Panc1 (cell line): ENCODE measurements at regions not wholly inside any gene's neighbourhood (a gene's known extent, or its start where the extent isn't known, plus 50 kb on each side); places are given as distances from the start of the nearest gene placed in this dataset.

ENCODE experiments used
- ATAC-seq: fragments of 200-7000 bp; cut with Tn5 transposase; 2 replicates; pipeline ENCODE4 v1.9.1; 2020; ENCODE audit warnings: mild to moderate bottlenecking, moderate library complexity
- BruUV-seq: library from RNA; stranded (reverse); fragments of 400-500 nt; replicated peaks from 2 replicates; lab custom pipeline; 2021; lab: Mats Ljungman, UMichigan
- CTCF ChIA-PET: fragments of 300-600 bp; sonication (Branson Sonifier 250); formaldehyde crosslinking; loops from one replicate; lab custom pipeline; 2022; ENCODE audit warnings: antibody characterized with exemption; lab: Charles Lee
- POLR2A ChIA-PET: fragments of 300-600 bp; sonication (Branson Sonifier 250); formaldehyde crosslinking; loops from one replicate; lab custom pipeline; 2022; ENCODE audit warnings: antibody characterized with exemption; lab: Charles Lee
- DNase-seq: peaks from one replicate; pipeline ENCODE4 v3.0.0-alpha.2; 2010; ENCODE audit warnings: low read depth, low spot score
- H3K27ac ChIP-seq: 2 replicates; pipeline ENCODE4 v1.5.1; 2011; ENCODE audit warnings: mild to moderate bottlenecking, low read length, inconsistent platforms
- H3K27me3 ChIP-seq: fragments of 200-500 bp; sonication (Bioruptor generic); 2 replicates; pipeline ENCODE4 v1.6.0; 2014; ENCODE audit warnings: low read length, inconsistent platforms; ENCODE audit not compliant: control insufficient read depth, insufficient read depth
- H3K36me3 ChIP-seq: fragments of 200-500 bp; sonication (Bioruptor generic); 2 replicates; pipeline ENCODE4 v1.5.1; 2014; ENCODE audit warnings: inconsistent platforms, mild to moderate bottlenecking, low read length, moderate library complexity; ENCODE audit not compliant: control insufficient read depth, insufficient read depth
- H3K4me1 ChIP-seq: 2 replicates; pipeline ENCODE4 v1.5.1; 2011; ENCODE audit warnings: inconsistent platforms, mild to moderate bottlenecking, low read length, moderate library complexity; ENCODE audit not compliant: control insufficient read depth, insufficient read depth
- H3K4me3 ChIP-seq, 2 experiments: 2 replicates each; pipeline ENCODE4 v1.5.1; 2011 to 2012; ENCODE audit warnings: low read depth in 2 of 2, low read length in 2 of 2, mild to moderate bottlenecking in 2 of 2, inconsistent platforms in 1 of 2, moderate library complexity in 1 of 2
- H3K9me3 ChIP-seq: fragments of 200-500 bp; sonication (Bioruptor generic); 2 replicates; pipeline ENCODE4 v1.5.1; 2014; ENCODE audit warnings: low read depth, mild to moderate bottlenecking, inconsistent platforms, low read length, moderate library complexity; ENCODE audit not compliant: control insufficient read depth, insufficient read depth
- CTCF ChIP-seq: fragments of 450-650 bp; IDR thresholded peaks from 2 replicates; pipeline ENCODE4 v1.5.1; 2017; ENCODE audit warnings: mild to moderate bottlenecking
- POLR2AphosphoS5 ChIP-seq: IDR thresholded peaks from 2 replicates; pipeline ENCODE4 v1.6.1; 2012; ENCODE audit warnings: mild to moderate bottlenecking, low read depth, low read length, moderate library complexity
- REST ChIP-seq, 2 experiments: IDR thresholded peaks; 2 replicates each; pipeline ENCODE4 v1.6.1; 2011 to 2012; ENCODE audit warnings: low read depth in 2 of 2, control low read depth in 1 of 2, low read length in 1 of 2, mild to moderate bottlenecking in 1 of 2, moderate library complexity in 1 of 2; ENCODE audit not compliant: insufficient read depth in 1 of 2
- SIN3A ChIP-seq: IDR thresholded peaks from 2 replicates; pipeline ENCODE4 v1.6.1; 2012; ENCODE audit warnings: low read depth, mild to moderate bottlenecking, low read length, moderate library complexity, borderline replicate concordance; ENCODE audit not compliant: insufficient read depth
- TCF7L2 ChIP-seq: IDR thresholded peaks from 2 replicates; pipeline ENCODE4 v1.6.1; 2011; ENCODE audit warnings: mild to moderate bottlenecking, low read depth, low read length, inconsistent platforms
- in situ Hi-C: cut with HindIII; loops from 2 replicates; pipeline ENCODE4 v1.10.0; 2016; ENCODE audit warnings: low sequenced_read_pairs, low pct_unique_long_range_greater_than_20kb
- intact Hi-C: fragments of 100-400 bp; cut with micrococcal nuclease; formaldehyde crosslinking; loops from one replicate; pipeline ENCODE4 v1.10.0; 2022; ENCODE audit not compliant: unreplicated experiment

- ATAC-seq (no peak), DNase-seq (no peak)
- in situ Hi-C loops = no loop called here
- Histone ChIP-seq H3K4me1 (no peaks in the 10 kb centered on the region), H3K9me3 (no peaks in the 10 kb centered on the region), H3K36me3 (no peaks in the 10 kb centered on the region), H3K27me3 (no peaks in the 10 kb centered on the region), H3K27ac (no peak overlapping the region), H3K4me3 (no peak overlapping the region)
- BruUV-seq = no TSS peak
- TF ChIP-seq SIN3A (no peak), POLR2AphosphoS5 (no peak), REST (IDR thresholded peaks at IDR 0.05; ENCODE audit: insufficient read depth in 1 of 2, low read depth in 2 of 2, low read length in 1 of 2) (no peak), CTCF (no peak), TCF7L2 (no peak)
- intact Hi-C loops = no loop called here
- ChIA-PET CTCF (no interaction called here), POLR2A (no interaction called here)
These were observed 136.1 kb upstream of the SLC4A4 start for GRCh38 chr4:71202705-71203104.

GRCh38 chr4:71204056-71204455 lies 134.8 kb upstream of the SLC4A4 start:
- TF ChIP-seq TCF7L2 = no peak
- TF ChIP-seq POLR2AphosphoS5 = no peak
- no peak for TF ChIP-seq REST (IDR thresholded peaks at IDR 0.05; ENCODE audit: insufficient read depth in 1 of 2, low read depth in 2 of 2, low read length in 1 of 2)
- no peak for TF ChIP-seq CTCF
- no peak for TF ChIP-seq SIN3A
- Histone ChIP-seq H3K4me3 (no peak overlapping the region), H3K36me3 (no peaks in the 10 kb centered on the region), H3K4me1 (no peaks in the 10 kb centered on the region), H3K9me3 (no peaks in the 10 kb centered on the region), H3K27me3 (no peaks in the 10 kb centered on the region), H3K27ac (no peak overlapping the region)
- ChIA-PET CTCF (no interaction called here), POLR2A (no interaction called here)
- ATAC-seq (no peak), DNase-seq (no peak)
- no TSS peak for BruUV-seq
- intact Hi-C loops = no loop called here
- in situ Hi-C loops = no loop called here
